GM12873 (cell line): ENCODE measurements at regions not wholly inside any gene's neighbourhood (a gene's known extent, or its start where the extent isn't known, plus 50 kb on each side); places are given as distances from the start of the nearest gene placed in this dataset.

Source experiments
- CTCF ChIP-seq: IDR thresholded peaks from 2 replicates; pipeline ENCODE4 v1.5.1; 2012; ENCODE audit warnings: low read depth, mild to moderate bottlenecking, moderate library complexity, low read length, control low read depth; ENCODE audit not compliant: insufficient read depth; ENCODE audit errors: missing control alignments

GRCh38 chr13:105547851-105548250 is 987.6 kb downstream of the EFNB2 start:
- no peak for TF ChIP-seq CTCF

GRCh38 chr13:105545811-105546210 is 989.7 kb downstream of the EFNB2 start:
- no peak for TF ChIP-seq CTCF

- no peak for TF ChIP-seq CTCF
Measured at GRCh38 chr13:105543742-105544141, 991.7 kb downstream of the EFNB2 start.

GRCh38 chr13:105541565-105541964 is 993.9 kb downstream of the EFNB2 start:
- TF ChIP-seq CTCF = no peak

- no peak for TF ChIP-seq CTCF
Measured at GRCh38 chr13:105538346-105538745, 997.1 kb downstream of the EFNB2 start.

- no peak for TF ChIP-seq CTCF
Measured at GRCh38 chr13:105537113-105537512, 998.3 kb downstream of the EFNB2 start.

- no peak for TF ChIP-seq CTCF
Measured at GRCh38 chr13:105530468-105530867, 1005.0 kb downstream of the EFNB2 start.
